MM.1S (cell line): ENCODE measurements at regions not wholly inside any gene's neighbourhood (a gene's known extent, or its start where the extent isn't known, plus 50 kb on each side); places are given as distances from the start of the nearest gene placed in this dataset.

Experiments
- DNase-seq: peaks from one replicate; pipeline ENCODE4 v3.0.0-alpha.2; 2015
- H2AFZ ChIP-seq: fragments of 300-600 bp; sonication (generic); 2 replicates; pipeline ENCODE4 v1.6.0; 2016; ENCODE audit warnings: antibody characterized with exemption, low read length
- H3F3A ChIP-seq: fragments of 300-600 bp; sonication (generic); 2 replicates; pipeline ENCODE4 v1.6.1; 2016; ENCODE audit warnings: mild to moderate bottlenecking, antibody characterized with exemption, low read length, moderate library complexity, mixed read lengths; ENCODE audit not compliant: insufficient read depth
- H3K27ac ChIP-seq: fragments of 300-600 bp; sonication (generic); 2 replicates; pipeline ENCODE4 v1.5.1; 2016; ENCODE audit warnings: mild to moderate bottlenecking, low read length
- H3K27me3 ChIP-seq: fragments of 300-600 bp; sonication (generic); replicated peaks from 2 replicates; pipeline ENCODE4 v1.6.0; 2016; ENCODE audit warnings: low read length; ENCODE audit not compliant: insufficient read depth
- H3K36me3 ChIP-seq: fragments of 300-600 bp; sonication (generic); replicated peaks from 2 replicates; pipeline ENCODE4 v1.6.1; 2016; ENCODE audit warnings: mild to moderate bottlenecking, low read length, mixed read lengths; ENCODE audit not compliant: insufficient read depth
- H3K4me1 ChIP-seq: fragments of 300-600 bp; sonication (generic); 2 replicates; pipeline ENCODE4 v1.6.1; 2016; ENCODE audit warnings: low read length, mixed read lengths
- H3K4me2 ChIP-seq: fragments of 300-600 bp; sonication (generic); 2 replicates; pipeline ENCODE4 v1.6.0; 2016; ENCODE audit warnings: low read depth, low read length
- H3K4me3 ChIP-seq: fragments of 300-600 bp; sonication (generic); 2 replicates; pipeline ENCODE4 v1.5.1; 2016; ENCODE audit warnings: low read length, mixed read lengths
- H3K79me2 ChIP-seq: fragments of 300-600 bp; sonication (generic); 2 replicates; pipeline ENCODE4 v1.6.1; 2016; ENCODE audit warnings: mixed run types, low read length, mixed read lengths
- H3K9ac ChIP-seq: fragments of 300-600 bp; sonication (generic); 2 replicates; pipeline ENCODE4 v1.6.1; 2016; ENCODE audit warnings: low read length, mixed read lengths
- H3K9me2 ChIP-seq: fragments of 300-600 bp; sonication (generic); replicated peaks from 2 replicates; pipeline ENCODE4 v1.6.1; 2016; ENCODE audit warnings: mild to moderate bottlenecking, low read length, mixed read lengths; ENCODE audit not compliant: insufficient read depth
- H3K9me3 ChIP-seq: fragments of 300-600 bp; sonication (generic); replicated peaks from 2 replicates; pipeline ENCODE4 v1.6.1; 2016; ENCODE audit warnings: mild to moderate bottlenecking, low read length, mixed read lengths; ENCODE audit not compliant: insufficient read depth
- H4K20me1 ChIP-seq: fragments of 300-600 bp; sonication (generic); 2 replicates; pipeline ENCODE4 v1.6.1; 2016; ENCODE audit warnings: mild to moderate bottlenecking, low read length, moderate library complexity, mixed read lengths; ENCODE audit not compliant: insufficient read depth
- EZH2 ChIP-seq: fragments of 300-600 bp; sonication (generic); optimal IDR thresholded peaks from 2 replicates; pipeline ENCODE3; 2017; ENCODE audit warnings: low read depth, mild to moderate bottlenecking, antibody characterized with exemption, low read length, mixed read lengths
- EZH2phosphoT487 ChIP-seq: fragments of 300-600 bp; sonication (generic); IDR thresholded peaks from 2 replicates; pipeline ENCODE4 v1.6.1; 2018; ENCODE audit warnings: antibody characterized with exemption, low read length
- TF ChIP-seq, protein P1 (sequence below): fragments of 300-600 bp; sonication (generic); IDR thresholded peaks from 2 replicates; pipeline ENCODE4 v1.5.1; 2016; ENCODE audit warnings: antibody characterized with exemption, low read length, mixed read lengths

DNA sequence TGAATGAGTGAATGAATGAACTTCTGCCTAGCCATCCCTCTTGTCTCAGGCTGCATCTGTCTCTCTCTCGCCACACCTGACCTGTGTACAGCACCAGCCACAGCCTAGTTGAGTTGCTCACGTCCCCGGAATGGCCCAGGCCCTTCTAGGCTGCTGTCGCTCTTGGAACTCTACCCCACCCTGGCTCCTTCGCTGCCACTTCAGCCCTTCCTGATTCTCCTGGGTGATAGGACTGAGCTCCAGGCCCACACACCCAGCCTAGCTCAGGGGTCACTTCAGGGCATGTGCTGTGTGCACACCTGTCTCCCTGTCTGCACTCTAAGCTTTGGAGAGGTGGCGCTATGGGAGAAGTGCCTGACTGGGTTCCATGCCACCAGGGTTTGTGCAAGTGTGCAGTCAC, 236.6 kb downstream of the GLI2 start:
- no peaks in the 10 kb centered on the region for H3K27me3 ChIP-seq
- no peaks in the 10 kb centered on the region for H3K79me2 ChIP-seq
- TF ChIP-seq EZH2 (no peak), EZH2phosphoT487 (no peak)
- TF ChIP-seq, protein P1, sequence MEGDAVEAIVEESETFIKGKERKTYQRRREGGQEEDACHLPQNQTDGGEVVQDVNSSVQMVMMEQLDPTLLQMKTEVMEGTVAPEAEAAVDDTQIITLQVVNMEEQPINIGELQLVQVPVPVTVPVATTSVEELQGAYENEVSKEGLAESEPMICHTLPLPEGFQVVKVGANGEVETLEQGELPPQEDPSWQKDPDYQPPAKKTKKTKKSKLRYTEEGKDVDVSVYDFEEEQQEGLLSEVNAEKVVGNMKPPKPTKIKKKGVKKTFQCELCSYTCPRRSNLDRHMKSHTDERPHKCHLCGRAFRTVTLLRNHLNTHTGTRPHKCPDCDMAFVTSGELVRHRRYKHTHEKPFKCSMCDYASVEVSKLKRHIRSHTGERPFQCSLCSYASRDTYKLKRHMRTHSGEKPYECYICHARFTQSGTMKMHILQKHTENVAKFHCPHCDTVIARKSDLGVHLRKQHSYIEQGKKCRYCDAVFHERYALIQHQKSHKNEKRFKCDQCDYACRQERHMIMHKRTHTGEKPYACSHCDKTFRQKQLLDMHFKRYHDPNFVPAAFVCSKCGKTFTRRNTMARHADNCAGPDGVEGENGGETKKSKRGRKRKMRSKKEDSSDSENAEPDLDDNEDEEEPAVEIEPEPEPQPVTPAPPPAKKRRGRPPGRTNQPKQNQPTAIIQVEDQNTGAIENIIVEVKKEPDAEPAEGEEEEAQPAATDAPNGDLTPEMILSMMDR: no peak
- DNase-seq: no peak
- no peaks in the 10 kb centered on the region for H3K36me3 ChIP-seq
- no peak overlapping the region for H3K4me3 ChIP-seq
- no peaks in the 10 kb centered on the region for H3K9me3 ChIP-seq
- H3K9me2 ChIP-seq: no peaks in the 10 kb centered on the region
- no peak overlapping the region for H3K9ac ChIP-seq
- no peaks in the 10 kb centered on the region for H3K4me1 ChIP-seq
- no peaks in the 10 kb centered on the region for H4K20me1 ChIP-seq
- H3K27ac ChIP-seq: no peak overlapping the region
- no peak overlapping the region for H3K4me2 ChIP-seq
- no peaks in the 10 kb centered on the region for H3F3A ChIP-seq
- no peak overlapping the region for H2AFZ ChIP-seq

GRCh38 chr2:120973196-120973595, 237.5 kb downstream of the GLI2 start:
- Histone ChIP-seq H3K4me3 (no peak overlapping the region), H3K9me2 (no peaks in the 10 kb centered on the region), H3K36me3 (no peaks in the 10 kb centered on the region), H2AFZ (no peak overlapping the region), H3K9me3 (no peaks in the 10 kb centered on the region), H4K20me1 (no peaks in the 10 kb centered on the region), H3K79me2 (no peaks in the 10 kb centered on the region), H3K27ac (no peak overlapping the region), H3K27me3 (no peaks in the 10 kb centered on the region), H3F3A (no peaks in the 10 kb centered on the region), H3K4me1 (no peaks in the 10 kb centered on the region), H3K9ac (no peak overlapping the region), H3K4me2 (no peak overlapping the region)
- DNase-seq: no peak
- TF ChIP-seq EZH2 (no peak), EZH2phosphoT487 (no peak)
- TF ChIP-seq, protein P1: no peak

DNA sequence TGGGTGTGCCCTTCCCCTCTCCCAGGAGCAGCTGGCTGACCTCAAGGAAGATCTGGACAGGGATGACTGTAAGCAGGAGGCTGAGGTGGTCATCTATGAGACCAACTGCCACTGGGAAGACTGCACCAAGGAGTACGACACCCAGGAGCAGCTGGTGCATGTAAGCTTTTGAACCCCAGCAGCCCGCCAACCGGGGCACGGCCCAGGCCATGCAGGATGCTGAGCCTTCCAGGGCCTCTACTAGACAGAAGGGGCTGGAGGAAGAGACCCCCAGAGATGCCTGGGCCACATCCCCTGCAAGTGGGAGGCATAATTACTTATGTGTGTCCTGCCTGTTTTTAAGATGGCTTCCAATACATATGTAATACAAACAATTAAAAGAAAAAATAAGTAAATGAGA, 239.3 kb downstream of the GLI2 start:
- no peaks in the 10 kb centered on the region for H3K79me2 ChIP-seq
- H3K4me2 ChIP-seq: no peak overlapping the region
- H3K9me2 ChIP-seq: no peaks in the 10 kb centered on the region
- H3F3A ChIP-seq: no peaks in the 10 kb centered on the region
- H4K20me1 ChIP-seq: no peaks in the 10 kb centered on the region
- H3K9ac ChIP-seq: no peak overlapping the region
- H3K27ac ChIP-seq: no peak overlapping the region
- H3K9me3 ChIP-seq: no peaks in the 10 kb centered on the region
- H3K4me1 ChIP-seq: no peaks in the 10 kb centered on the region
- no peak for DNase-seq
- H2AFZ ChIP-seq: no peak overlapping the region
- H3K27me3 ChIP-seq: no peaks in the 10 kb centered on the region
- TF ChIP-seq EZH2phosphoT487 (no peak), EZH2 (no peak)
- TF ChIP-seq, protein P1: no peak
- no peaks in the 10 kb centered on the region for H3K36me3 ChIP-seq
- H3K4me3 ChIP-seq: no peak overlapping the region
